Brain microvascular endothelial cell (primary cell): ENCODE measurements at regions not wholly inside any gene's neighbourhood (a gene's known extent, or its start where the extent isn't known, plus 50 kb on each side); places are given as distances from the start of the nearest gene placed in this dataset.

ENCODE experiments used
- DNase-seq: peaks from one replicate; pipeline ENCODE4 v3.0.0-alpha.2; 2020
- H3K27ac ChIP-seq: fragments of 250-450 bp; sonication (Bioruptor Pico); 2 replicates; pipeline ENCODE4 v1.5.1; 2020; ENCODE audit warnings: mild to moderate bottlenecking, moderate library complexity
- H3K27me3 ChIP-seq: fragments of 250-450 bp; sonication (Bioruptor Pico); replicated peaks from 2 replicates; pipeline ENCODE4 v1.5.1; 2020; ENCODE audit warnings: mild to moderate bottlenecking
- H3K36me3 ChIP-seq: fragments of 250-450 bp; sonication (Bioruptor Pico); replicated peaks from 2 replicates; pipeline ENCODE4 v1.5.1; 2020; ENCODE audit warnings: mild to moderate bottlenecking
- H3K4me3 ChIP-seq: 2 replicates; pipeline ENCODE4 v1.5.1; 2011; ENCODE audit warnings: low read depth, mild to moderate bottlenecking, control low read depth, low read length, moderate library complexity
- CTCF ChIP-seq: IDR thresholded peaks from 2 replicates; pipeline ENCODE4 v1.5.1; 2011; ENCODE audit warnings: low read depth, mild to moderate bottlenecking, moderate library complexity, low read length, control low read depth, inconsistent platforms; ENCODE audit errors: missing control alignments
- in situ Hi-C: cut with HindIII; loops from 2 replicates; pipeline ENCODE4 v1.10.0; 2017; ENCODE audit warnings: low sequenced_read_pairs, low pct_ligation_motif_present

- in situ Hi-C loops = loop anchor here (25.0 kb wide), 1 partner anchor 256 kb away; no protein-coding TSS in a partner anchor
- Histone ChIP-seq H3K27me3 (no peaks in the 10 kb centered on the region), H3K27ac (no peak overlapping the region), H3K36me3 (no peaks in the 10 kb centered on the region), H3K4me3 (no peak overlapping the region)
- no peak for TF ChIP-seq CTCF
- no peak for DNase-seq
Measured at GRCh38 chr3:191543018-191543417, 82.1 kb downstream of the PYDC2 start.

- no peak for TF ChIP-seq CTCF
- H3K36me3 ChIP-seq = no peaks in the 10 kb centered on the region
- in situ Hi-C loops = loop anchor here (25.0 kb wide), 1 partner anchor 257 kb away; no protein-coding TSS in a partner anchor
- DNase-seq = no peak
- no peak overlapping the region for H3K4me3 ChIP-seq
- H3K27me3 ChIP-seq = no peaks in the 10 kb centered on the region
- H3K27ac ChIP-seq = no peak overlapping the region
Measured at GRCh38 chr3:191543897-191544296, 82.9 kb downstream of the PYDC2 start.

GRCh38 chr3:191549357-191549756 lies 88.4 kb downstream of the PYDC2 start:
- H3K36me3 ChIP-seq = no peaks in the 10 kb centered on the region
- no peak overlapping the region for H3K4me3 ChIP-seq
- H3K27me3 ChIP-seq = no peaks in the 10 kb centered on the region
- in situ Hi-C loops = loop anchor here (25.0 kb wide), 1 partner anchor 262 kb away; no protein-coding TSS in a partner anchor
- TF ChIP-seq CTCF = no peak
- no peak overlapping the region for H3K27ac ChIP-seq
- DNase-seq = no peak

GRCh38 chr3:191555037-191555436 lies 94.1 kb downstream of the PYDC2 start:
- Histone ChIP-seq H3K36me3 (no peaks in the 10 kb centered on the region), H3K27ac (no peak overlapping the region), H3K4me3 (no peak overlapping the region), H3K27me3 (no peaks in the 10 kb centered on the region)
- no peak for DNase-seq
- in situ Hi-C loops = no loop called here
- no peak for TF ChIP-seq CTCF

- H3K27ac ChIP-seq = no peak overlapping the region
- no peak for TF ChIP-seq CTCF
- no peak for DNase-seq
- no peaks in the 10 kb centered on the region for H3K27me3 ChIP-seq
- in situ Hi-C loops = no loop called here
- H3K36me3 ChIP-seq = no peaks in the 10 kb centered on the region
- no peak overlapping the region for H3K4me3 ChIP-seq
Measured at GRCh38 chr3:191557322-191557721, 96.4 kb downstream of the PYDC2 start.

GRCh38 chr3:191563722-191564121 lies 102.8 kb downstream of the PYDC2 start:
- H3K36me3 ChIP-seq = no peaks in the 10 kb centered on the region
- no peaks in the 10 kb centered on the region for H3K27me3 ChIP-seq
- H3K4me3 ChIP-seq = no peak overlapping the region
- no peak for TF ChIP-seq CTCF
- in situ Hi-C loops = no loop called here
- no peak overlapping the region for H3K27ac ChIP-seq
- DNase-seq = no peak
